Sigmoid colon (tissue), 4 donors: ENCODE measurements at regions not wholly inside any gene's neighbourhood (a gene's known extent, or its start where the extent isn't known, plus 50 kb on each side); places are given as distances from the start of the nearest gene placed in this dataset.
"Not testable (repeated sequence)": the region's sequence is repeated elsewhere in the genome, so short reads cannot be mapped to it uniquely, and the experiment has no call there.

Experiments used
- CTCF ChIP-seq, 4 experiments: fragments of 450-650 bp in 3 of 4; fragments of 200-600 bp in 1 of 4; IDR thresholded peaks; one replicate each; pipeline ENCODE4 v1.5.1; 2016 to 2019; ENCODE audit warnings: antibody characterized with exemption in 4 of 4, mild to moderate bottlenecking in 3 of 4, moderate library complexity in 2 of 4
- EP300 ChIP-seq, 4 donors: sonication (generic); formaldehyde crosslinking; IDR thresholded peaks; one replicate each; pipeline ENCODE4 v1.6.1; 2017; ENCODE audit warnings: antibody characterized with exemption in 4 of 4
- POLR2A ChIP-seq, 2 donors: fragments of 450-650 bp; IDR thresholded peaks; one replicate each; pipeline ENCODE4 v1.6.1; 2016; ENCODE audit warnings: antibody characterized with exemption in 2 of 2, mild to moderate bottlenecking in 2 of 2, moderate library complexity in 2 of 2
- POLR2AphosphoS5 ChIP-seq, 4 donors: sonication (generic); formaldehyde crosslinking; IDR thresholded peaks; one replicate each; pipeline ENCODE4 v1.6.1; 2017; ENCODE audit warnings: antibody characterized with exemption in 4 of 4

- not testable (repeated sequence) for TF ChIP-seq POLR2A, CTCF, POLR2AphosphoS5, EP300 (IDR thresholded peaks at IDR 0.05)
Measured at GRCh38 chr9:39581296-39581695, 225.8 kb downstream of the SPATA31A1 start.
